Left lung (tissue), 4 donors: ENCODE measurements at regions not wholly inside any gene's neighbourhood (a gene's known extent, or its start where the extent isn't known, plus 50 kb on each side); places are given as distances from the start of the nearest gene placed in this dataset.
A peak's percentile ranks its signal among the peaks of the same experiment; 100 is the strongest.

ENCODE experiments used
- ATAC-seq: fragments of 200-7000 bp; cut with Tn5 transposase; one replicate; pipeline ENCODE4 v1.9.1; 2020; ENCODE audit warnings: moderate library complexity
- DNase-seq, 4 donors: peaks; one replicate each; pipeline ENCODE4 v3.0.0-alpha.2; 2013 to 2020
- H3K27ac ChIP-seq, 2 donors: fragments of 200-600 bp; sonication (generic) in 1 of 2; one replicate each; pipeline versions ENCODE4 v1.5.0 to v1.8.0; 2020 to 2021
- H3K27me3 ChIP-seq, 2 donors: fragments of 200-600 bp; sonication (generic) in 1 of 2; one replicate each; pipeline versions ENCODE4 v1.5.0 to v1.8.0; 2020 to 2021
- H3K36me3 ChIP-seq, 2 donors: fragments of 200-600 bp; sonication (generic) in 1 of 2; one replicate each; pipeline versions ENCODE4 v1.5.0 to v1.8.0; 2020 to 2021
- H3K4me1 ChIP-seq, 2 donors: fragments of 200-600 bp; one replicate each; pipeline ENCODE4 v1.8.0; 2021
- H3K4me3 ChIP-seq, 2 donors: fragments of 200-600 bp; sonication (generic) in 1 of 2; one replicate each; pipeline versions ENCODE4 v1.5.0 to v1.8.0; 2020 to 2021; ENCODE audit warnings: mild to moderate bottlenecking in 1 of 2
- H3K9me3 ChIP-seq, 2 donors: fragments of 200-600 bp; sonication (generic) in 1 of 2; one replicate each; pipeline versions ENCODE4 v1.5.0 to v1.8.0; 2020 to 2021
- CTCF ChIP-seq, 2 donors: fragments of 200-600 bp; sonication (generic) in 1 of 2; IDR thresholded peaks; one replicate each; pipeline versions ENCODE4 v1.5.0 to v1.8.0; 2021; ENCODE audit warnings: antibody characterized with exemption in 2 of 2
- intact Hi-C, 2 donors: fragments of 100-400 bp; cut with DNase I; formaldehyde crosslinking; loops; one replicate each; pipeline versions ENCODE4 v1.11.2 to v1.14.2; 2022
- donor health status: DM: no; HTN: yes; CAD: no.
- donor health status: DM: no; HTN: no; CAD: no.

GRCh38 chr6:156174031-156174890 is 602.9 kb upstream of the ARID1B start:
- H3K36me3 ChIP-seq: no peaks in the 10 kb centered on the region
- no peaks in the 10 kb centered on the region for H3K27me3 ChIP-seq
- H3K4me3 ChIP-seq: no peak overlapping the region
- ATAC-seq: no peak
- no peak for DNase-seq
- intact Hi-C loops: no loop called here
- no peak overlapping the region for H3K27ac ChIP-seq
- H3K4me1 ChIP-seq: no peaks in the 10 kb centered on the region
- no peaks in the 10 kb centered on the region for H3K9me3 ChIP-seq
- TF ChIP-seq CTCF (IDR thresholded peaks at IDR 0.05): no peak

GRCh38 chr6:156169371-156169770 is 607.8 kb upstream of the ARID1B start:
- Histone ChIP-seq H3K36me3 (no peaks in the 10 kb centered on the region), H3K27me3 (no peaks in the 10 kb centered on the region), H3K9me3 (no peaks in the 10 kb centered on the region), H3K4me3 (no peak overlapping the region), H3K27ac (no peak overlapping the region), H3K4me1 (no peaks in the 10 kb centered on the region)
- no peak for TF ChIP-seq CTCF (IDR thresholded peaks at IDR 0.05)
- intact Hi-C loops: no loop called here
- DNase-seq: no peak
- ATAC-seq: no peak

GRCh38 chr6:156167625-156168071 is 609.5 kb upstream of the ARID1B start:
- DNase-seq: peak in 1 of 4 donors; percentile 51
- Histone ChIP-seq H3K36me3 (no peaks in the 10 kb centered on the region), H3K27me3 (no peaks in the 10 kb centered on the region), H3K4me1 (no peaks in the 10 kb centered on the region), H3K9me3 (no peaks in the 10 kb centered on the region), H3K27ac (peak overlapping the region; percentile 34 to 65), H3K4me3 (peak overlapping the region in 1 of 2 donors; percentile 0)
- TF ChIP-seq CTCF (IDR thresholded peaks at IDR 0.05): no peak
- peak; percentile 59 for ATAC-seq
- intact Hi-C loops: no loop called here

GRCh38 chr6:156167016-156167624 is 610.1 kb upstream of the ARID1B start:
- ATAC-seq: peak; percentile 72
- Histone ChIP-seq H3K27ac (peak overlapping the region; percentile 34 to 65), H3K36me3 (no peaks in the 10 kb centered on the region), H3K4me3 (peak overlapping the region in 1 of 2 donors; percentile 0), H3K27me3 (no peaks in the 10 kb centered on the region), H3K9me3 (no peaks in the 10 kb centered on the region), H3K4me1 (no peaks in the 10 kb centered on the region)
- intact Hi-C loops: no loop called here
- peak in 3 of 4 donors; percentile 34 to 80 (median 70) for DNase-seq
- TF ChIP-seq CTCF (IDR thresholded peaks at IDR 0.05): no peak

GRCh38 chr6:156166093-156166492 is 611.1 kb upstream of the ARID1B start:
- DNase-seq: no peak
- ATAC-seq: no peak
- no peak for TF ChIP-seq CTCF (IDR thresholded peaks at IDR 0.05)
- Histone ChIP-seq H3K4me1 (no peaks in the 10 kb centered on the region), H3K9me3 (no peaks in the 10 kb centered on the region), H3K36me3 (no peaks in the 10 kb centered on the region), H3K27ac (no peak overlapping the region), H3K4me3 (no peak overlapping the region), H3K27me3 (no peaks in the 10 kb centered on the region)
- intact Hi-C loops: no loop called here
